ENCODE measurements at regions not wholly inside any gene's neighbourhood (a gene's known extent, or its start where the extent isn't known, plus 50 kb on each side); places are given as distances from the start of the nearest gene placed in this dataset.

DNA sequence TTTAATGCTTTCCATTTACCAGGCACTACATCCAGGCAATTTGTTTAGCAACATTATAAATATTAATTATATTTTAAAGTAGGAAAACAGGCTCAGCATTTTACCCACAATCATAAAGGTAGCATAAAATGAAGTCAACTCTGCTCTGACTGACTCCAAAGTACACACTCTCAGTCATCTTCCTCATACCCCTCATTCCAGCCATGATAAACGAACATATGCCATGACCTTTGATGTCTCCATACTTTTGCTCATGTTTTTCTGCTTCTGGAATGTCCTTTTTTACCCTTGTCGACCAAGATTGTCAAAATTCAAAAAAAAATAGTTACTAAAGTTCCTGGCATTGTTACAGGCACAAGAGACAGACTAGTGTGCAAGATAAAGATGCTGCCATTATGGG lies 77.7 kb upstream of the SOX6 start:
- no peak for DNase-seq

DNA sequence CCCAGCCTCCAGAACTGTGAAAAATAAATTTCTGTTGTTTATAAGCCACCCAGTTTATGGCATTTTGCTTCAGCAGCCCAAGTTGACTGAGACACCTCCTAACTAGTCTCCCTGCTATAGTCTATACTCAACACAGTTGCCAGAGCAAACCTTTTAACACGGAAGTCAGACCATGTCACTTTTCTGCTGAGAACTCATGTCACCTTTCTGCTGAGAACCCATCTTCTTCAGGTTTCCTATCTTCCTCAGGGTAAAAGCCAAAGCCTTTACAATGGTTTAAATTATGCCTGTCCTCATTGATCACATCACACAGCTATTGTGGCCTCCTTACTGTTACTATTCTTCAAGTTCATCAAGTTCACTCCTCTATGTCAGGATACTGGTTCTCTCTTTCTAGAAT lies 74.3 kb upstream of the SOX6 start:
- DNase-seq, result no peak

DNA sequence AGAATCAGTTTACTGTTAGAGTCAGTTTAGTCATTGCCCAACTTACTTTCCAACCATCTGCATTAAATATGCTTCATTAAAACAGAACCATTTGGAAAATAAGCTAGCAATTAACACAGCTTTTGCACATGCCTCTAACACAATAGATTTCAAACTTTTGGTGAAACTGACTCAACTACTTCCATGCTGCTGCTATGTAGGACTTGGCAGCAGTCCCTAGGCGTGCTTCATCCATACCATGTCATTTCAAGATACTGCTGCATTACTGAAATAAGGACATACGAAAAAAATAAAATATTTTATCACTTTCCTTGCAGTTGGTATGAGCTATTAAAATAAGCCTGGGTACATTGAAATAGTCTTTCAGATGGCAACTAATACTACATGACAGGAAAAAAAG lies 65.5 kb upstream of the SOX6 start:
- no peak for DNase-seq

- DNase-seq, result no peak
Measured at GRCh38 chr11:16418428-16419097, 62.2 kb upstream of the SOX6 start.

DNA sequence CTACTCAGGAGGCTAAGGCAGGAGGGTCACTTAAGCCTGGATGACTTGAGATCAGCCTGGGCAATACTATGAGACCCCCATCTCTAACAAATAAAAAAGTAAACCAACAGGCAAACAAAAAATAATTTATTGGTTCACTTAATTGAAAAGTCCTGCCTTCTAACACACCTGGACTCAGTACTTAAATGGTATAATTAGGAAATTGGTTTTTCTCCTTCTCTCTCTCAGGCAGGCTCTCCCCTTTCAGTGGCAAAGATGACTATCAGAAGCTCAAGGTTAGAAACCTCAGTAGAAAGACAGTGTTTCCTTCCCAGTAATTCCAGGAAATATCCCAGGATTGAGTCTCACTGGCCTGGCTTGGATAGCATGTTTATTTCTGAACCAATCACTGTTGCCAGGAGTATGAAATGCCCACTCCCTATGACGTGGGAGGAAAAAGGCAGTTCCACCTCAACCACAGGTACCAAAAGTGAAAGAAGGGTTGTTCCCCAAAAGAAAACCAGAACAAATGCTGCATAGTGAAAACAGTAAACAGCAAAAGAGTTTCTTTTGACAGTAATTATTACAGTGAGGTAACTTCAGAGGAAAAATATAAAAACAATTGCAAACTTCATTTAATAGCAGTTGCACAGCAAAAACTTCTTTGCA lies 56.3 kb upstream of the SOX6 start:
- DNase-seq, result no peak

GRCh38 chr11:16410479-16410878 lies 54.1 kb upstream of the SOX6 start:
- DNase-seq, result no peak

DNA sequence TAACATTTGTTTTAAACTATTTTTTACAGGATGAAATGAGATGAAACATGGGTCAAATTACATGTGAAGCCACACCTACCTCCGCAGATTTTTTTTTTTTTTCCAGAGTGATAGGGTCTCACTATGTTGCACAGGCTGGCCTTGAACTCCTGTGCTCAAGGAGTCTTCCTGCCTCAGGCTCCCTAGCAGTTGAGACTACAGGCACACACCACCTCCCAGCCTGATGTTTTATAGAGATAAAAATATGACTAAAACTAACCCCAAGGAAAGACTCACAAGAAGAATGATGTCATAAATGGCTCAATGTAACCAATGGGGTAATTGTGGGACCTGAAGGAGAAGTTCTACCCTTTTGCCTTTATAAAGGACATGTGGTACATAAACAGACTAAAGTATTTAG lies 52.3 kb upstream of the SOX6 start:
- DNase-seq, result no peak

GRCh38 chr11:16406226-16406625 lies 49.9 kb upstream of the SOX6 start:
- DNase-seq, result no peak
